Endothelial cell of umbilical vein (primary cell): ENCODE measurements at regions not wholly inside any gene's neighbourhood (a gene's known extent, or its start where the extent isn't known, plus 50 kb on each side); places are given as distances from the start of the nearest gene placed in this dataset.

ENCODE experiments used
- BruUV-seq: library from RNA; stranded (reverse); fragments of 400-500 nt; replicated peaks from 2 replicates; lab custom pipeline; 2021; lab: Mats Ljungman, UMichigan
- CTCF ChIA-PET: fragments of 300-600, 350-600 bp; sonication (Branson Sonifier 250); formaldehyde crosslinking; loops from one replicate; lab custom pipeline; 2021; ENCODE audit warnings: antibody characterized with exemption, inconsistent platforms; lab: Charles Lee
- POLR2A ChIA-PET: fragments of 300-600, 350-600 bp; sonication (Branson Sonifier 250); formaldehyde crosslinking; loops from one replicate; lab custom pipeline; 2021; ENCODE audit warnings: antibody characterized with exemption, inconsistent platforms; lab: Charles Lee
- DNase-seq: peaks from one replicate; pipeline ENCODE4 v3.0.0-alpha.2; 2011; ENCODE audit warnings: low read depth, low spot score
- FAIRE-seq: peaks from 2 replicates; lab custom pipeline; 2011; peaks lifted over from hg19 to GRCh38; lab: Jason Lieb, UNC
- H2AFZ ChIP-seq: 2 replicates; pipeline ENCODE4 v1.6.0; 2012; ENCODE audit warnings: low read depth, low read length, control low read depth, inconsistent platforms
- H3K27ac ChIP-seq: 2 replicates; pipeline ENCODE4 v1.5.1; 2011; ENCODE audit warnings: low read depth, mild to moderate bottlenecking, control low read depth, low read length, moderate library complexity; ENCODE audit not compliant: insufficient read depth
- H3K27me3 ChIP-seq, 2 experiments: 2 replicates each; pipeline versions ENCODE4 v1.6.0 to v1.6.1; 2011; ENCODE audit warnings: low read length in 2 of 2, mixed read lengths in 1 of 2; ENCODE audit not compliant: control insufficient read depth in 2 of 2, insufficient read depth in 2 of 2
- H3K36me3 ChIP-seq, 2 experiments: 2 replicates in 1 of 2; 3 replicates in 1 of 2; pipeline ENCODE4 v1.5.1; 2011; ENCODE audit warnings: low read length in 2 of 2, mild to moderate bottlenecking in 1 of 2, moderate library complexity in 1 of 2; ENCODE audit not compliant: control insufficient read depth in 2 of 2, insufficient read depth in 2 of 2; ENCODE audit errors: extremely low read depth in 1 of 2
- H3K4me1 ChIP-seq: 3 replicates; pipeline ENCODE4 v1.5.1; 2011; ENCODE audit warnings: mild to moderate bottlenecking, low read length; ENCODE audit not compliant: control insufficient read depth, insufficient read depth; ENCODE audit errors: extremely low read depth
- H3K4me2 ChIP-seq: 2 replicates; pipeline ENCODE4 v1.6.1; 2011; ENCODE audit warnings: low read length, control low read depth, mixed read lengths; ENCODE audit not compliant: insufficient read depth
- H3K4me3 ChIP-seq, 3 experiments: fragments of 200-600 bp in 1 of 3; sonication (generic), shearing (Covaris generic) in 1 of 3; replicated peaks in 1 of 3; 2 replicates each; pipeline ENCODE4 v1.5.1; 2011 to 2016; ENCODE audit warnings: control low read depth in 3 of 3, low read length in 3 of 3, mild to moderate bottlenecking in 2 of 3, inconsistent platforms in 1 of 3, low read depth in 1 of 3, moderate library complexity in 1 of 3; ENCODE audit not compliant: insufficient read depth in 1 of 3
- H3K79me2 ChIP-seq: 2 replicates; pipeline ENCODE4 v1.6.0; 2012; ENCODE audit warnings: low read length, inconsistent platforms; ENCODE audit not compliant: control insufficient read depth, insufficient read depth
- H3K9ac ChIP-seq: replicated peaks from 2 replicates; pipeline ENCODE3; 2011; ENCODE audit warnings: low read length, control low read depth; ENCODE audit not compliant: insufficient read depth; ENCODE audit errors: extremely low read depth
- H3K9me1 ChIP-seq: replicated peaks from 3 replicates; pipeline ENCODE4 v1.6.0; 2011; ENCODE audit warnings: mild to moderate bottlenecking, low read length; ENCODE audit not compliant: control insufficient read depth, insufficient read depth; ENCODE audit errors: extremely low read depth
- H3K9me3 ChIP-seq: replicated peaks from 2 replicates; pipeline ENCODE4 v1.5.1; 2012; ENCODE audit warnings: low read length, inconsistent platforms; ENCODE audit not compliant: control insufficient read depth, insufficient read depth
- H4K20me1 ChIP-seq: replicated peaks from 2 replicates; pipeline ENCODE3; 2011; ENCODE audit warnings: mild to moderate bottlenecking, low read length; ENCODE audit not compliant: control insufficient read depth, insufficient read depth; ENCODE audit errors: extremely low read depth
- EZH2 ChIP-seq: IDR thresholded peaks from 2 replicates; pipeline ENCODE4 v1.6.1; 2012; ENCODE audit warnings: borderline replicate concordance, low read depth, mild to moderate bottlenecking, moderate library complexity, low read length, inconsistent platforms; ENCODE audit not compliant: severe bottlenecking
- FOS ChIP-seq: IDR thresholded peaks from 2 replicates; pipeline ENCODE4 v1.6.1; 2011; ENCODE audit warnings: mild to moderate bottlenecking, low read length, moderate library complexity, borderline replicate concordance; ENCODE audit not compliant: insufficient read depth
- GATA2 ChIP-seq: IDR thresholded peaks from 2 replicates; pipeline ENCODE4 v1.7.0; 2011; ENCODE audit warnings: low read depth, mild to moderate bottlenecking, moderate library complexity, mixed read lengths, low read length; ENCODE audit not compliant: insufficient read length, insufficient read depth
- JUN ChIP-seq: IDR thresholded peaks from 2 replicates; pipeline ENCODE4 v1.6.1; 2011; ENCODE audit warnings: borderline replicate concordance, low read depth; ENCODE audit not compliant: insufficient read length, insufficient read depth
- MYC ChIP-seq: IDR thresholded peaks from one replicate; pipeline ENCODE4 v1.6.1; 2011; ENCODE audit warnings: mild to moderate bottlenecking, low read depth, low read length
- POLR2A ChIP-seq: IDR thresholded peaks from 2 replicates; pipeline ENCODE4 v1.6.1; 2012; ENCODE audit warnings: low read depth, mild to moderate bottlenecking, control low read depth, low read length
- POLR2AphosphoS5 ChIP-seq: IDR thresholded peaks from 2 replicates; pipeline ENCODE4 v1.6.1; 2012; ENCODE audit warnings: low read depth, mild to moderate bottlenecking, control low read depth, low read length, moderate library complexity; ENCODE audit not compliant: insufficient read depth
- dilution Hi-C: fragments of 300-500 bp; cut with MboI; formaldehyde crosslinking; loops from one replicate; pipeline ENCODE4 v1.15.0; 2019; ENCODE audit warnings: low sequenced_read_pairs; ENCODE audit not compliant: extremely low pct_ligation_motif_present
- intact Hi-C: fragments of 100-400 bp; cut with micrococcal nuclease; formaldehyde crosslinking; loops from one replicate; pipeline ENCODE4 v1.10.0; 2022
- TF ChIP-seq, protein P1 (sequence below): IDR thresholded peaks from 2 replicates; pipeline ENCODE4 v1.6.1; 2011; ENCODE audit not compliant: insufficient read depth, insufficient read length
- TF ChIP-seq, protein P2 (sequence below), 2 donors: IDR thresholded peaks; 1 replicate in 1 of 2; 2 replicates in 1 of 2; pipeline ENCODE4 v1.5.1; 2011; ENCODE audit warnings: low read length in 2 of 2, mild to moderate bottlenecking in 2 of 2, moderate library complexity in 2 of 2, control low read depth in 1 of 2, inconsistent platforms in 1 of 2, low read depth in 1 of 2; ENCODE audit not compliant: insufficient read depth in 1 of 2; ENCODE audit errors: extremely low read depth in 1 of 2

DNA sequence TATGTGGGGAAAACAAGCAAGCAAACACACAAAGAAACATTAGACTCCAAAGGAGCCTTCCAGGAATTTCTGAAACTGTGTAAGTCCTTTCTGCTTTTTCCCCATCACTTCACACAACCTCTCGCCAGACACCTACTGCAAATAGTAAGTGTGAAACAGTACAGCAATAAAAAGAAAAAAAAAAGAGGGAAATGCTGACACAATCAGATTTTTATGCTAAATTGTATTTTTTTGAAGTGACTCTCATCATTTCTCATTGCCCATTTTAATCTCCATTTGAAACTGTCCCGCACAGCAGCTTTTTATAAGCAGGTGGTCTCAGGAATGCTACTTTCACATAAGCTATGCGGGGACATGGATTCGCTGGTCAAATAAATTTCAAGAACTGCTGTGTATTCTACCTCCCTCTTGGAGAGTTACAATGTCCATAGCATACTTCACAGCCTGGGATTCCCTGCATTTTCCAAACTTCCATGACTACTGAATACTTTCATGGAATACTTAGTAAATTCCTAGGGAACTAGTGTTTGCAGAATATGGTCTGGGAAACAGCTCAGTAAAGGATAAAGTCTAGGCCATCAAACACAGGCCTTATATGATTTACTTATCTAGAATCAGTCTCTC, 139.9 kb upstream of the TSHZ2 start:
- intact Hi-C loops (no loop called here), dilution Hi-C loops (no loop called here)
- FAIRE-seq (no peak), DNase-seq (no peak)
- no peaks in the 10 kb centered on the region for H3K9me1 ChIP-seq
- no peak overlapping the region for H3K9ac ChIP-seq
- no peaks in the 10 kb centered on the region for H3K36me3 ChIP-seq
- H3K4me2 ChIP-seq: no peak overlapping the region
- TF ChIP-seq POLR2A: no peak
- TF ChIP-seq, protein P1, sequence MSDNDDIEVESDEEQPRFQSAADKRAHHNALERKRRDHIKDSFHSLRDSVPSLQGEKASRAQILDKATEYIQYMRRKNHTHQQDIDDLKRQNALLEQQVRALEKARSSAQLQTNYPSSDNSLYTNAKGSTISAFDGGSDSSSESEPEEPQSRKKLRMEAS: no peak
- TF ChIP-seq MYC: no peak
- TF ChIP-seq JUN: no peak
- TF ChIP-seq GATA2: no peak
- no peak for TF ChIP-seq POLR2AphosphoS5
- TF ChIP-seq FOS: no peak
- TF ChIP-seq EZH2: no peak
- TF ChIP-seq, protein P2, sequence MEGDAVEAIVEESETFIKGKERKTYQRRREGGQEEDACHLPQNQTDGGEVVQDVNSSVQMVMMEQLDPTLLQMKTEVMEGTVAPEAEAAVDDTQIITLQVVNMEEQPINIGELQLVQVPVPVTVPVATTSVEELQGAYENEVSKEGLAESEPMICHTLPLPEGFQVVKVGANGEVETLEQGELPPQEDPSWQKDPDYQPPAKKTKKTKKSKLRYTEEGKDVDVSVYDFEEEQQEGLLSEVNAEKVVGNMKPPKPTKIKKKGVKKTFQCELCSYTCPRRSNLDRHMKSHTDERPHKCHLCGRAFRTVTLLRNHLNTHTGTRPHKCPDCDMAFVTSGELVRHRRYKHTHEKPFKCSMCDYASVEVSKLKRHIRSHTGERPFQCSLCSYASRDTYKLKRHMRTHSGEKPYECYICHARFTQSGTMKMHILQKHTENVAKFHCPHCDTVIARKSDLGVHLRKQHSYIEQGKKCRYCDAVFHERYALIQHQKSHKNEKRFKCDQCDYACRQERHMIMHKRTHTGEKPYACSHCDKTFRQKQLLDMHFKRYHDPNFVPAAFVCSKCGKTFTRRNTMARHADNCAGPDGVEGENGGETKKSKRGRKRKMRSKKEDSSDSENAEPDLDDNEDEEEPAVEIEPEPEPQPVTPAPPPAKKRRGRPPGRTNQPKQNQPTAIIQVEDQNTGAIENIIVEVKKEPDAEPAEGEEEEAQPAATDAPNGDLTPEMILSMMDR (IDR thresholded peaks at IDR 0.05; ENCODE audit: extremely low read depth in 1 of 2, insufficient read depth in 1 of 2, low read depth in 1 of 2, low read length in 2 of 2): no peak
- no TSS peak for BruUV-seq
- no peaks in the 10 kb centered on the region for H3K4me1 ChIP-seq
- no peak overlapping the region for H3K27ac ChIP-seq
- H3K4me3 ChIP-seq: no peak overlapping the region
- no peaks in the 10 kb centered on the region for H3K27me3 ChIP-seq
- POLR2A ChIA-PET: no interaction called here
- CTCF ChIA-PET: no interaction called here
- H4K20me1 ChIP-seq: no peaks in the 10 kb centered on the region
- no peak overlapping the region for H2AFZ ChIP-seq
- no peaks in the 10 kb centered on the region for H3K9me3 ChIP-seq
- no peaks in the 10 kb centered on the region for H3K79me2 ChIP-seq
